GM10266 (cell line): ENCODE measurements at regions not wholly inside any gene's neighbourhood (a gene's known extent, or its start where the extent isn't known, plus 50 kb on each side); places are given as distances from the start of the nearest gene placed in this dataset.

Source experiments
- DNase-seq: peaks from one replicate; pipeline ENCODE4 v3.0.0; 2012; ENCODE audit errors: extremely low spot score
- CTCF ChIP-seq: IDR thresholded peaks from 2 replicates; pipeline ENCODE4 v1.5.1; 2012; ENCODE audit warnings: mild to moderate bottlenecking, low read depth; ENCODE audit not compliant: control insufficient read depth, insufficient read depth; ENCODE audit errors: missing control alignments

DNA sequence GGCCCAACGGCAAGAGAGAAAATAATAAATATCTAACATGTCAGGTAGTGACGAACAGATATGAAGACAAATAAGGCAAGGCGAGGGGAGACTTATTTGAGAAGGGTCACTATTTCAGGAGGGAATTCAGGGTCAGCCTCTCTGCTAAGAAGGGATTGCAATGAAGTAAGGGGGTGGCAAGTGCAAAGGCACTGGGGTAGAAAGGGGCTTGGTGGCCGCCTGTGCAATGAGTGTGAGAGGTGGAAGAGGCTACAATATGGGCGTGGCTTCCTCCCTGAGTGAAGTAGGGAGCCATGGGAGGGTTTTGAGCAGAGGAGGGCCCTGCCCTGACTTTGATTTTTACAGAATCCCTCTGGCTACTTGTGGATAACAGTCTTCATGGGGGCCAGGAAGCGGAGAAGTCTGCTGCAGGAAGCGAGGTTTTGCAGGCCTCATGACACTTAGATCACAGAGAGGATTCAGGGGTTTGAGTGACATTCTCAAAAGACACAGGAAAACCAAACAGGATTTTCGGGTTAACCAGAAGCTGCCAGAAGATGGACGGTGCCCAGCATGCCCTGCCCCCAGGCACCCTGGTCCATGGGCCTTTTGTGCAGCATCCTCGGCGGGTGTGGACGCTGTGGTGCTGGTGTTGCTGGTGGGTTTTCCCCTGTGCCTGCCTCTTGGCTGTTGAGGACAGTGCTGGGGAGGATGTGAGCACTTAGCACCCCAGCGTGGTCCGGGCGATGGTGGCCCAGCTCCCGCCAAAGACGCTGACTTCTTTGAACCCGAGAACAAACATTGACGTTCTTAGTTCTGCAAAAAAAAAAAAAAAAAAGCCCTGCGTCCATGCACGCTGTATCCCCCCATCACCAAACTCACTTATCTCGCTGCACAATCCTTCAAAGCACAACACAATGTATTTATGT is 124.2 kb upstream of the PTPN1 start:
- no peak for DNase-seq
- TF ChIP-seq CTCF: no peak

GRCh38 chr20:50386641-50386960 is 123.6 kb upstream of the PTPN1 start:
- no peak for TF ChIP-seq CTCF
- no peak for DNase-seq

DNA sequence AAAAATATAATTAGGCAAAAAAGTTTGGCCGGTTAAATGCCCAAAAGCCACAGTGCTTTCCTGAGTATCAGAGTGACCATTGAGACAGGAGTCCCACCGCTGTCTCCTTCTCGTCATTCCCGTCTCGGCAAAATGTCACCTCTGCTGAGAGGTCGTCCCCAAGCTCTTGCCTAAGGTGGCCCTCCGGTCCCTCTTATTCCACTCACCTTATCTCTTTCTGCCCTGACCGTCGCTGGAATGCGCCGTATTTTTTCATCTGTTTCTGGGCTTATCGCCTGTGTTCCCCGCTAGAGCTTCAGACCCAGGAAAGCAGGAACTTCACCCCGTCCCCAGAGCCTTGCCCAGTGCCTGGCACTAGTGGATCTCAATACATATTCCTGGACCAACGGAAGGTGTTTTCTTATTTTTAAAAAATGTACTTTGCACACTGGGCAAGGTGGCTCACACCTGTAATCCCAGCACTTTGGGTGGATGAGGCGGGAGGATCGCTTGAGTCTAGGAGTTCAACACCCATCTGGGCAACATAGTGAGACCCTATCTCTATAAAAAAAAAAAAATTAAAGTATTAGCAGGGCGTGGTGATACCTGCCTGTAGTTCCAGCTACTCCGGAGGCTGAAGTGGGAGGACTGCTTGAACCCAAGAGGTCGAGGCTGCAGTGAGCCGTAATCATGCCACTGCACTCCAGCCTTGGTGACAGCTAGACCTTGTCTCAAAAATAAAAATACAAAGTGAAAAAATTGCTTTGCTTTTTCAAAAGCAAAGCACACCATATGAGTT is 122.8 kb upstream of the PTPN1 start:
- DNase-seq: no peak
- no peak for TF ChIP-seq CTCF

GRCh38 chr20:50387996-50388332 is 122.2 kb upstream of the PTPN1 start:
- DNase-seq: no peak

GRCh38 chr20:50388733-50389437 is 121.3 kb upstream of the PTPN1 start:
- DNase-seq: no peak
- no peak for TF ChIP-seq CTCF

More at GRCh38 chr20:50387996-50388332, 122.2 kb upstream of the PTPN1 start:
- TF ChIP-seq CTCF: no peak

DNA sequence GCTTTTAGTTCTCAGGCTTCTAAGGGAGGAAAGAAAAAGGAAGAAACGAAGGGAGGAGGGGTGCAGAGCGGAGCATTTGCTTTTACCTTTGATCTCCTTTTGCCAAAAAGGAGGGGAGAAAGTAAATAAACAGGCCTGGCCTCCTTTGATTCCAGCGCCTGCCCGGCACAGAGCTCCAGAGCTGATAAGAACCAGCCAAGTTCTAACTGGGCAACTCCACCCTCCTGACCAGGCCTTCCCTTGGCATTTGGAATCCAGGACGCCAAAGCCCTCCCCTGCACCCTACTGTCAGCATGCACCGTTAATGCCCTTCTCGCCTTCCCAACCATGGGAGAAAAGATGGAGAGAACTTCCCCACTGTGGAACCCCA is 120.8 kb upstream of the PTPN1 start:
- no peak for DNase-seq
- TF ChIP-seq CTCF: no peak
